Peyer's patch (tissue), 4 donors: ENCODE measurements at regions not wholly inside any gene's neighbourhood (a gene's known extent, or its start where the extent isn't known, plus 50 kb on each side); places are given as distances from the start of the nearest gene placed in this dataset.

Experiments used
- CTCF ChIP-seq, 6 experiments: fragments of 450-650 bp in 4 of 6; fragments of 200-600 bp in 2 of 6; sonication (generic) in 1 of 6; IDR thresholded peaks; one replicate each; pipeline ENCODE4 v1.5.1; 2017 to 2019; ENCODE audit warnings: antibody characterized with exemption in 6 of 6, mild to moderate bottlenecking in 3 of 6, moderate library complexity in 1 of 6
- POLR2A ChIP-seq, 2 donors: fragments of 450-650 bp; IDR thresholded peaks; one replicate each; pipeline ENCODE4 v1.5.1; 2017; ENCODE audit warnings: antibody characterized with exemption in 2 of 2, mild to moderate bottlenecking in 2 of 2, moderate library complexity in 2 of 2

- TF ChIP-seq CTCF (IDR thresholded peaks at IDR 0.05) (no peak), POLR2A (IDR thresholded peaks at IDR 0.05) (no peak)
These were observed 299.1 kb upstream of the TSHZ3 start for GRCh38 chr19:31648347-31648746.
